ENCODE measurements at regions not wholly inside any gene's neighbourhood (a gene's known extent, or its start where the extent isn't known, plus 50 kb on each side); places are given as distances from the start of the nearest gene placed in this dataset.

DNA sequence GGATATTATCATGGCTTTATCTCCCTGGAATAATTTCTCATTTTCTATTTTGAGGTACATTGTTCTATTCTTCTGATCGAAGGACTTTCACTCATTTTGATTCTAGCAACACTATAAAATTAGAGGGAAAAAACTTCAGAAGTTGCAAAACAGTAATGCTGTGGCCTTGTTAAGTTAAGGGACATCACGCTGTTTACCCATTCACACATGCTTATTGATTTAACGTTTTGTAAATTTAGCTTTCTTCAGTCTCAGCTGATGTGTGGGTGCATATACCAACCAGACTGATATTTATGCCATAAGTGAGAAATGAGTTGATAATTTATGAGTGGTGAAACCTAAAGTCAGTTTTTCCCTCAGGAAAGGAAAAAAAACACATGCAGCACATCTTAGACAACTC lies 63.5 kb upstream of the RELN start:
- BruUV-seq (replicated peaks): no TSS peak
- ChIA-PET POLR2A (ENCODE audit: low non-redundant PET) (no interaction called here), CTCF (no interaction called here)
- H3K4me3 ChIP-seq (ENCODE audit: low read depth, low read length, poor library complexity, severe bottlenecking): no peak overlapping the region
- H3K4me1 ChIP-seq (ENCODE audit: insufficient read depth, low read length, poor library complexity, severe bottlenecking): no peaks in the 10 kb centered on the region
- DNase-seq (ENCODE audit: low spot score): no peak
- H3K27ac ChIP-seq (ENCODE audit: low read depth, low read length, poor library complexity, severe bottlenecking): no peak overlapping the region
- H3K27me3 ChIP-seq (replicated peaks; ENCODE audit: insufficient read depth, low read depth, low read length, poor library complexity): peaks cover 32% of the 10 kb centered on the region
- TF ChIP-seq, protein P1, sequence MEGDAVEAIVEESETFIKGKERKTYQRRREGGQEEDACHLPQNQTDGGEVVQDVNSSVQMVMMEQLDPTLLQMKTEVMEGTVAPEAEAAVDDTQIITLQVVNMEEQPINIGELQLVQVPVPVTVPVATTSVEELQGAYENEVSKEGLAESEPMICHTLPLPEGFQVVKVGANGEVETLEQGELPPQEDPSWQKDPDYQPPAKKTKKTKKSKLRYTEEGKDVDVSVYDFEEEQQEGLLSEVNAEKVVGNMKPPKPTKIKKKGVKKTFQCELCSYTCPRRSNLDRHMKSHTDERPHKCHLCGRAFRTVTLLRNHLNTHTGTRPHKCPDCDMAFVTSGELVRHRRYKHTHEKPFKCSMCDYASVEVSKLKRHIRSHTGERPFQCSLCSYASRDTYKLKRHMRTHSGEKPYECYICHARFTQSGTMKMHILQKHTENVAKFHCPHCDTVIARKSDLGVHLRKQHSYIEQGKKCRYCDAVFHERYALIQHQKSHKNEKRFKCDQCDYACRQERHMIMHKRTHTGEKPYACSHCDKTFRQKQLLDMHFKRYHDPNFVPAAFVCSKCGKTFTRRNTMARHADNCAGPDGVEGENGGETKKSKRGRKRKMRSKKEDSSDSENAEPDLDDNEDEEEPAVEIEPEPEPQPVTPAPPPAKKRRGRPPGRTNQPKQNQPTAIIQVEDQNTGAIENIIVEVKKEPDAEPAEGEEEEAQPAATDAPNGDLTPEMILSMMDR (conservative IDR thresholded peaks at IDR 0.05; ENCODE audit: low read depth, low read length): no peak
- no peak for TF ChIP-seq EZH2 (IDR thresholded peaks at IDR 0.05; ENCODE audit: borderline replicate concordance, low read depth, low read length, poor library complexity, severe bottlenecking)
- intact Hi-C loops (cut with micrococcal nuclease; ENCODE audit: unreplicated experiment): no loop called here
- no peaks in the 10 kb centered on the region for H3K36me3 ChIP-seq (ENCODE audit: insufficient read depth, low read length, poor library complexity, severe bottlenecking)
- no peaks in the 10 kb centered on the region for H3K9me3 ChIP-seq (ENCODE audit: low read depth, low read length, poor library complexity, severe bottlenecking)

DNA sequence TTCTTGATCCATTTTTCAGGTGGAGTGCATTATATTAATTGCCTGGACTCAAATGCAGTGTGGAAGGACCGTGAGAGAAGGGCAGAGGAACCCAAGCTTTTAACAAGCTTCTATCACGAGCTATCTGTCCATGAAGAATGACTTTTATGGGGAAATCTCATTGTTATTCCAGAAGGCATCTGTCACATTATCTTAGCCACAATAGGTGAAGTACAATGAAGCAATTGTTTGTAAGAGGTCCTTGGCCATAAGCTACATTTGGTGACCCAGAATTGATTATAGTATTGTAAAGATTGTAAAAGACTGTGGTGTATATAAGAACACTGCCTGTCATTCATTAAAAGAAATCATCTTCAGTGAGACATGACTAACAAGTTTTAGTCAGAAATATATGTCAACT lies 58.6 kb upstream of the RELN start:
- POLR2A ChIA-PET (ENCODE audit: low non-redundant PET): no interaction called here
- CTCF ChIA-PET: no interaction called here
- no peaks in the 10 kb centered on the region for H3K4me1 ChIP-seq (ENCODE audit: insufficient read depth, low read length, poor library complexity, severe bottlenecking)
- no peak overlapping the region for H3K27ac ChIP-seq (ENCODE audit: low read depth, low read length, poor library complexity, severe bottlenecking)
- H3K27me3 ChIP-seq (replicated peaks; ENCODE audit: insufficient read depth, low read depth, low read length, poor library complexity): peaks cover 22% of the 10 kb centered on the region
- intact Hi-C loops (cut with micrococcal nuclease; ENCODE audit: unreplicated experiment): no loop called here
- H3K4me3 ChIP-seq (ENCODE audit: low read depth, low read length, poor library complexity, severe bottlenecking): no peak overlapping the region
- TF ChIP-seq EZH2 (IDR thresholded peaks at IDR 0.05; ENCODE audit: borderline replicate concordance, low read depth, low read length, poor library complexity, severe bottlenecking): no peak
- TF ChIP-seq, protein P1 (conservative IDR thresholded peaks at IDR 0.05; ENCODE audit: low read depth, low read length): no peak
- H3K9me3 ChIP-seq (ENCODE audit: low read depth, low read length, poor library complexity, severe bottlenecking): no peaks in the 10 kb centered on the region
- BruUV-seq (replicated peaks): no TSS peak
- no peaks in the 10 kb centered on the region for H3K36me3 ChIP-seq (ENCODE audit: insufficient read depth, low read length, poor library complexity, severe bottlenecking)
- no peak for DNase-seq (ENCODE audit: low spot score)

- no peak overlapping the region for H3K27ac ChIP-seq (ENCODE audit: low read depth, low read length, poor library complexity, severe bottlenecking)
- no peak for DNase-seq (ENCODE audit: low spot score)
- H3K4me3 ChIP-seq (ENCODE audit: low read depth, low read length, poor library complexity, severe bottlenecking): no peak overlapping the region
- no peaks in the 10 kb centered on the region for H3K4me1 ChIP-seq (ENCODE audit: insufficient read depth, low read length, poor library complexity, severe bottlenecking)
- CTCF ChIA-PET: no interaction called here
- H3K27me3 ChIP-seq (replicated peaks; ENCODE audit: insufficient read depth, low read depth, low read length, poor library complexity): peaks cover 34% of the 10 kb centered on the region
- POLR2A ChIA-PET (ENCODE audit: low non-redundant PET): no interaction called here
- no peaks in the 10 kb centered on the region for H3K36me3 ChIP-seq (ENCODE audit: insufficient read depth, low read length, poor library complexity, severe bottlenecking)
- BruUV-seq (replicated peaks): no TSS peak
- no peak for TF ChIP-seq EZH2 (IDR thresholded peaks at IDR 0.05; ENCODE audit: borderline replicate concordance, low read depth, low read length, poor library complexity, severe bottlenecking)
- TF ChIP-seq, protein P1 (conservative IDR thresholded peaks at IDR 0.05; ENCODE audit: low read depth, low read length): no peak
- H3K9me3 ChIP-seq (ENCODE audit: low read depth, low read length, poor library complexity, severe bottlenecking): no peaks in the 10 kb centered on the region
- intact Hi-C loops (cut with micrococcal nuclease; ENCODE audit: unreplicated experiment): no loop called here
These were observed 55.7 kb upstream of the RELN start for GRCh38 chr7:104045183-104045582.

Data from A673 (cell line).